ENCODE measurements at regions not wholly inside any gene's neighbourhood (a gene's known extent, or its start where the extent isn't known, plus 50 kb on each side); places are given as distances from the start of the nearest gene placed in this dataset.

GRCh38 chr12:127260999-127261398 is 1006.0 kb upstream of the TMEM132C start:
- Histone ChIP-seq H3K23ac (ENCODE audit: insufficient read length) (no peak overlapping the region), H3K4ac (replicated peaks; ENCODE audit: insufficient read length, low read depth, low read length) (no peak overlapping the region), H4K20me1 (replicated peaks in 1 of 2; ENCODE audit: control insufficient read depth in 1 of 2, insufficient read depth in 2 of 2, low read length in 2 of 2) (no peaks in the 10 kb centered on the region), H4K5ac (ENCODE audit: insufficient read length, low read depth, low read length) (no peak overlapping the region), H3K4me3 (ENCODE audit: extremely low read depth in 1 of 4, insufficient read depth in 2 of 4, low read depth in 3 of 4, low read length in 4 of 4) (no peak overlapping the region), H3K4me1 (replicated peaks in 1 of 4; ENCODE audit: control insufficient read depth in 3 of 4, insufficient read depth in 4 of 4, low read length in 3 of 4) (no peaks in the 10 kb centered on the region), H3K14ac (ENCODE audit: insufficient read length) (no peak overlapping the region), H3K27ac (ENCODE audit: low read depth, low read length) (no peak overlapping the region), H3K79me1 (ENCODE audit: low read depth, low read length) (no peaks in the 10 kb centered on the region), H3K18ac (ENCODE audit: extremely low read depth, low read length) (no peak overlapping the region), H3K36me3 (ENCODE audit: control insufficient read depth in 2 of 4, insufficient read depth in 4 of 4, low read length in 3 of 4) (no peaks in the 10 kb centered on the region), H3K79me2 (ENCODE audit: control insufficient read depth in 1 of 2, insufficient read depth in 2 of 2, low read length in 2 of 2) (no peaks in the 10 kb centered on the region), H4K8ac (ENCODE audit: extremely low read depth, insufficient read depth, low read length) (no peak overlapping the region), H2BK12ac (ENCODE audit: low read depth, low read length) (no peak overlapping the region), H3K23me2 (ENCODE audit: low read depth, low read length) (no peaks in the 10 kb centered on the region), H3K27me3 (replicated peaks in 1 of 4; ENCODE audit: control insufficient read depth in 3 of 4, extremely low read depth in 1 of 4, insufficient read depth in 3 of 4, low read length in 3 of 4) (no peaks in the 10 kb centered on the region), H3K4me2 (ENCODE audit: insufficient read depth in 1 of 2, low read depth in 2 of 2, low read length in 2 of 2) (no peak overlapping the region), H2BK20ac (ENCODE audit: low read length) (no peak overlapping the region), H2AK5ac (ENCODE audit: low read depth, low read length) (no peak overlapping the region), H2BK5ac (ENCODE audit: low read depth, low read length) (no peak overlapping the region), H3K9ac (replicated peaks in 1 of 4; ENCODE audit: extremely low read depth in 1 of 4, low read depth in 3 of 4, low read length in 3 of 4) (no peak overlapping the region), H3K9me3 (ENCODE audit: insufficient read depth in 2 of 2, low read depth in 1 of 2, low read length in 1 of 2) (no peaks in the 10 kb centered on the region), H2AFZ (ENCODE audit: low read length) (no peak overlapping the region), H3K56ac (replicated peaks; ENCODE audit: insufficient read length, low read depth, low read length) (no peak overlapping the region), H2BK15ac (ENCODE audit: low read length) (no peak overlapping the region), H4K91ac (replicated peaks; ENCODE audit: insufficient read length, low read length) (no peak overlapping the region), H2BK120ac (replicated peaks; ENCODE audit: low read depth, low read length) (no peak overlapping the region)
- ChIA-PET POLR2A (ENCODE audit: partially characterized antibody) (no interaction called here), CTCF (ENCODE audit: partially characterized antibody) (interaction anchor here (1.0 kb wide), 1 partner anchor 32 kb away, joined by 3 read pairs; no protein-coding TSS in a partner anchor)
- DNase-seq (ENCODE audit: low read depth in 1 of 2, low spot score in 2 of 2) = no peak
- FAIRE-seq = no peak
- TF ChIP-seq USF2 (IDR thresholded peaks at IDR 0.05; ENCODE audit: low read length) = no peak
- TF ChIP-seq TAF1 (IDR thresholded peaks at IDR 0.05; ENCODE audit: low read depth, low read length) = no peak
- no peak for TF ChIP-seq CHD1 (IDR thresholded peaks at IDR 0.05; ENCODE audit: low read depth, low read length)
- no peak for TF ChIP-seq EZH2 (IDR thresholded peaks at IDR 0.05; ENCODE audit: low read depth, low read length, severe bottlenecking)
- TF ChIP-seq CBX5 (IDR thresholded peaks at IDR 0.05; ENCODE audit: low read depth, low read length) = no peak
- 91% methylated on average over 7 of the region's 7 CpGs; no CpG with 5 or more reads in 1 of the 2 experiments for WGBS, 2 experiments (ENCODE audit: extremely low coverage in 1 of 2, insufficient coverage in 1 of 2, insufficient read length in 1 of 2, insufficient replicate concordance in 2 of 2, low coverage in 1 of 2, low lambda C conversion rate in 2 of 2, missing lambda C conversion rate in 1 of 2)
